GM10248 (cell line): ENCODE measurements at regions not wholly inside any gene's neighbourhood (a gene's known extent, or its start where the extent isn't known, plus 50 kb on each side); places are given as distances from the start of the nearest gene placed in this dataset.

ENCODE experiments used
- CTCF ChIA-PET: fragments of 300-600 bp; sonication (Branson Sonifier 250); formaldehyde crosslinking; extraction: SDS; loops from one replicate; lab custom pipeline; 2021; ENCODE audit warnings: antibody characterized with exemption; lab: Yijun Ruan, JAX
- POLR2A ChIA-PET: fragments of 350-650 bp; sonication (Branson Sonifier 250); formaldehyde crosslinking; extraction: SDS; loops from one replicate; lab custom pipeline; 2020; ENCODE audit warnings: antibody characterized with exemption; lab: Yijun Ruan, JAX
- DNase-seq: peaks from one replicate; pipeline ENCODE4 v3.0.0; 2012; ENCODE audit errors: extremely low spot score
- TF ChIP-seq, protein P1 (sequence below): IDR thresholded peaks from 2 replicates; pipeline ENCODE4 v1.5.1; 2012; ENCODE audit warnings: mild to moderate bottlenecking, low read depth; ENCODE audit errors: extremely low read depth, missing control alignments, control extremely low read depth

GRCh38 chr17:71284032-71284755 lies 836.6 kb upstream of the SOX9 start:
- POLR2A ChIA-PET: no interaction called here
- DNase-seq: no peak
- TF ChIP-seq, protein P1, sequence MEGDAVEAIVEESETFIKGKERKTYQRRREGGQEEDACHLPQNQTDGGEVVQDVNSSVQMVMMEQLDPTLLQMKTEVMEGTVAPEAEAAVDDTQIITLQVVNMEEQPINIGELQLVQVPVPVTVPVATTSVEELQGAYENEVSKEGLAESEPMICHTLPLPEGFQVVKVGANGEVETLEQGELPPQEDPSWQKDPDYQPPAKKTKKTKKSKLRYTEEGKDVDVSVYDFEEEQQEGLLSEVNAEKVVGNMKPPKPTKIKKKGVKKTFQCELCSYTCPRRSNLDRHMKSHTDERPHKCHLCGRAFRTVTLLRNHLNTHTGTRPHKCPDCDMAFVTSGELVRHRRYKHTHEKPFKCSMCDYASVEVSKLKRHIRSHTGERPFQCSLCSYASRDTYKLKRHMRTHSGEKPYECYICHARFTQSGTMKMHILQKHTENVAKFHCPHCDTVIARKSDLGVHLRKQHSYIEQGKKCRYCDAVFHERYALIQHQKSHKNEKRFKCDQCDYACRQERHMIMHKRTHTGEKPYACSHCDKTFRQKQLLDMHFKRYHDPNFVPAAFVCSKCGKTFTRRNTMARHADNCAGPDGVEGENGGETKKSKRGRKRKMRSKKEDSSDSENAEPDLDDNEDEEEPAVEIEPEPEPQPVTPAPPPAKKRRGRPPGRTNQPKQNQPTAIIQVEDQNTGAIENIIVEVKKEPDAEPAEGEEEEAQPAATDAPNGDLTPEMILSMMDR: no peak
- CTCF ChIA-PET: no interaction called here

DNA sequence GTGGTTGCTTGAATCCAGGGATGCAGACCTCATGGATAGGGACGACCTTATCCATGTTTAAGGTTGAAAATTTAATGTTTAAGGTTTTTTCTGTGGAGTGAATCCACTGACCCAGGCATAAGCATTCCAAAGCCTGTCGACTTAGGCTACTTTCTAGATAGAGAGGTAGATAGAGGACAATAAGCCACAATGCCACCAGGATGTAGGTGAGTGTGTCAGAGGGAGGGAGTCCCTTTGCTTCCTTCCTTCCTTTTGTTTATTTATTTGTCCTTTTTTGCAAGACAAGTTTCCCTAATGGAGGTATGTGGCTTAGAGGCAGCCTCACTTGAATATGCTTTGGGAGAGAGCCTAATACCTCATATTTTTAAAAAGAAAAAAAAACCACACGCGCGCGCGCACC lies 834.2 kb upstream of the SOX9 start:
- POLR2A ChIA-PET: no interaction called here
- DNase-seq: no peak
- TF ChIP-seq, protein P1: no peak
- CTCF ChIA-PET: no interaction called here

DNA sequence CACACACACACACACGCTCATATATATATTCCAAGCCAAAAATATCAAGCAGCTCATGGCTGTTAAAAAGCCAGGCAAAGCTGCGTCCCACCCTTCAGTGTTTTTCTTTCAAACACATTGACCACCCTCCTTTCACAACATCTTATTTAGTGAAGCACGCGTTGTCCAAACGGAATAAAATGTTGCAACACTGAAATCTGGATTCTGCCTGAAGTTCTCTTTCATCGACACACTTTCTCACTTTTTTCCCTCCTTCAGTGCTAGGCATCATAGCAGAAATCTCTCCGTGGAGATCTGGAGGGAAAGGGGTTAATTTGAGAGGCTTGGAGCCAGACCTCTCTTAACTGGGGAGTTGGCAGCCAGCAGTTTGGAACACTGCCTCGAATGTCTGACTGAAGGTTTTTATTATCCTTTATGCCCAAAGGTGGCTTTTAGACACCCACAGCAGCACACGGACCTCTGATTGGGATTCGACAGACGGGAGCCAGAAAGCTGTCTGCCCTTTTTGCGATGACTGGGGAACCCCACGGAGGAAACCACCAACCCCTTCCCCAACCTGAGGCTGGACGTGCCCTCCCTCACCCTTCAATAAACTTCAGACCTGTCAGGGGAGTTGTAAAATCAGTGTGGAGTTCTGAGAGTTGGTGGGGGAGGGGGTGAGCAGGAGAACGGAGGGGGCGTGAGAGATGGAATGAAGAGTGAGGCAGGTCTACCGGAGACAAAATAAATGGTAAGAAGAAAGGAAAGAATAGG lies 833.6 kb upstream of the SOX9 start:
- CTCF ChIA-PET: no interaction called here
- TF ChIP-seq, protein P1: no peak
- no peak for DNase-seq
- POLR2A ChIA-PET: no interaction called here

GRCh38 chr17:71292006-71292405 lies 828.8 kb upstream of the SOX9 start:
- TF ChIP-seq, protein P1: no peak
- ChIA-PET CTCF (interaction anchor here (1.2 kb wide), 1 partner anchor 10 kb away, joined by 3 read pairs; no protein-coding TSS in a partner anchor), POLR2A (no interaction called here)
- no peak for DNase-seq

DNA sequence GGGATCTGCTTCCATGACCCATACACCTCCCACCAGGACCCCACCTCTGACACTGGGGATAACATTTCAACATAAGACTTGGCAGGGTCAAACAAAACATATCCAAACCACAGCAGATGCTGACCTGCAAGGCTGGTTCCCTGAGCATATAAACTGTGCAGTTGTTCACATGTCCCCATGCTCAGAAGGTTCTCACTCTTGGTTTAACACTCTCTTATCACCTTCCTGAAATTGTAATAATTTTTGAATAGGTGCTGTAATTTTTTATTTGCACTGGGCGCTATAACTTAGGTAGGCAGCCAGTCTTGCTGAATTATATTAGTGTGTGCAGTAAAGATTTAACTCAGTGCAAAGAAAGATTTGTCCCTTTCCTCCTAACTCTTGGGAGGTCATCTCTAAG lies 824.8 kb upstream of the SOX9 start:
- CTCF ChIA-PET: interaction anchor here (1.5 kb wide), 1 partner anchor 10 kb away, joined by 3 read pairs; no protein-coding TSS in a partner anchor
- TF ChIP-seq, protein P1: no peak
- DNase-seq: no peak
- POLR2A ChIA-PET: no interaction called here

DNA sequence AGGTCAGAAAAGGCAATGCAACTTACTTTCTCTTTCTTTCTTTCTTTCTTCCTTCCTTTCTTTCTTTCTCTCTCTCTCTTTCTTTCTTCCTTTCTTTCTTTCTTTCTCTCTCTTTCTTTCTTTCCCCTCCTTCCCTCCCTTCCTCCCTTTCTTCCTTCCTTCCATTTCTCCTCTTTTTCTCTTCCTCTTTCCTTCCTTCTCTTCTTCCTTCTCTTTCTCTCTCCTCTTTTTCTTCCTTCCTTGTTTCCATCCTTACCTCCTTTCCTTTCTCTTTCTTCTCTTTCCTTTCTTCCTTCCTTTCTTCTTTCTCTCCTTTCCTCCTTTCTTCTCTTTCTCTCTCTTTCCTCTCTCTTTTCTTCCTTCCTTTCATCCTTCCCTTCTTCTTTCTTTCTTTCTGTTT lies 819.8 kb upstream of the SOX9 start:
- TF ChIP-seq, protein P1: no peak
- CTCF ChIA-PET: interaction anchor here (1.2 kb wide), 1 partner anchor 9 kb away, joined by 3 read pairs; no protein-coding TSS in a partner anchor
- DNase-seq: no peak
- POLR2A ChIA-PET: no interaction called here
